Brain microvascular endothelial cell (primary cell): ENCODE measurements at regions not wholly inside any gene's neighbourhood (a gene's known extent, or its start where the extent isn't known, plus 50 kb on each side); places are given as distances from the start of the nearest gene placed in this dataset.

Source experiments
- DNase-seq: peaks from one replicate; pipeline ENCODE4 v3.0.0-alpha.2; 2020
- H3K27ac ChIP-seq: fragments of 250-450 bp; sonication (Bioruptor Pico); 2 replicates; pipeline ENCODE4 v1.5.1; 2020; ENCODE audit warnings: mild to moderate bottlenecking, moderate library complexity
- H3K27me3 ChIP-seq: fragments of 250-450 bp; sonication (Bioruptor Pico); replicated peaks from 2 replicates; pipeline ENCODE4 v1.5.1; 2020; ENCODE audit warnings: mild to moderate bottlenecking
- H3K36me3 ChIP-seq: fragments of 250-450 bp; sonication (Bioruptor Pico); replicated peaks from 2 replicates; pipeline ENCODE4 v1.5.1; 2020; ENCODE audit warnings: mild to moderate bottlenecking
- H3K4me3 ChIP-seq: 2 replicates; pipeline ENCODE4 v1.5.1; 2011; ENCODE audit warnings: low read depth, mild to moderate bottlenecking, control low read depth, low read length, moderate library complexity
- in situ Hi-C: cut with HindIII; loops from 2 replicates; pipeline ENCODE4 v1.10.0; 2017; ENCODE audit warnings: low sequenced_read_pairs, low pct_ligation_motif_present
- TF ChIP-seq, protein P1 (sequence below): IDR thresholded peaks from 2 replicates; pipeline ENCODE4 v1.5.1; 2011; ENCODE audit warnings: low read depth, mild to moderate bottlenecking, moderate library complexity, low read length, control low read depth, inconsistent platforms; ENCODE audit errors: missing control alignments

DNA sequence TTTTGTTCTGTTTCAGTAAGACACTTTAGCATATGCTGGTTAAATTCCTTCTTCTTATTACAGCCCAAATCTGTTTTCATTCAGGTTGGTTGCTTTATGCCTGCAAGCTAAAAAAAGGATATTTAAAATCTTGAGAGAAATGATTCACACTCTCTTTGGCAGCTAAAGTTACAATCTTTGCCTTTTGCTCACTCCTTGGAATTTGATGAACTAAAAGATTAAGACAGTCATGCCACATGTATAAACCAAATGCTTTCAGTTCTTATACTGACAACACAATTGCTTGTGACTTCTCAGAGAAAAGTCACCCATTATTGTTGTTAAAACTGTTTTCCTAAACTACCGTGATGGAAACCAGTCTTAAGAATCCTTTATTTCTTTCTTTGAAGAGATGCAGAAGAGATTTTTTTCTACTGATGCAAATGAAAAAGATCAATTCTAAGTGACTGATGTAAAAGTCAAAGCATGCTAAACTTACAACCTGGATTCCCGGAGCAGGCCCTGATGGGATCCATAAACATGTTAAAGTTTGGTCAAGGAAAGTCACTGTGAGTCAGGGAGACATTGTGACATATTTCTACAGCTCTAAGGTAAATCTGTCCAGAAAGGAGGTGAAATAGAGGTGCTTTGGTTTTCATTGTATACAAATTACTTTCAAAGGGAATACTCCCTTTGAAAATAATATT, 144.2 kb upstream of the CDH10 start:
- H3K27me3 ChIP-seq: no peaks in the 10 kb centered on the region
- in situ Hi-C loops: no loop called here
- no peak overlapping the region for H3K27ac ChIP-seq
- no peak overlapping the region for H3K4me3 ChIP-seq
- DNase-seq: no peak
- H3K36me3 ChIP-seq: no peaks in the 10 kb centered on the region
- TF ChIP-seq, protein P1, sequence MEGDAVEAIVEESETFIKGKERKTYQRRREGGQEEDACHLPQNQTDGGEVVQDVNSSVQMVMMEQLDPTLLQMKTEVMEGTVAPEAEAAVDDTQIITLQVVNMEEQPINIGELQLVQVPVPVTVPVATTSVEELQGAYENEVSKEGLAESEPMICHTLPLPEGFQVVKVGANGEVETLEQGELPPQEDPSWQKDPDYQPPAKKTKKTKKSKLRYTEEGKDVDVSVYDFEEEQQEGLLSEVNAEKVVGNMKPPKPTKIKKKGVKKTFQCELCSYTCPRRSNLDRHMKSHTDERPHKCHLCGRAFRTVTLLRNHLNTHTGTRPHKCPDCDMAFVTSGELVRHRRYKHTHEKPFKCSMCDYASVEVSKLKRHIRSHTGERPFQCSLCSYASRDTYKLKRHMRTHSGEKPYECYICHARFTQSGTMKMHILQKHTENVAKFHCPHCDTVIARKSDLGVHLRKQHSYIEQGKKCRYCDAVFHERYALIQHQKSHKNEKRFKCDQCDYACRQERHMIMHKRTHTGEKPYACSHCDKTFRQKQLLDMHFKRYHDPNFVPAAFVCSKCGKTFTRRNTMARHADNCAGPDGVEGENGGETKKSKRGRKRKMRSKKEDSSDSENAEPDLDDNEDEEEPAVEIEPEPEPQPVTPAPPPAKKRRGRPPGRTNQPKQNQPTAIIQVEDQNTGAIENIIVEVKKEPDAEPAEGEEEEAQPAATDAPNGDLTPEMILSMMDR: no peak

- in situ Hi-C loops: no loop called here
- TF ChIP-seq, protein P1: no peak
- Histone ChIP-seq H3K27me3 (no peaks in the 10 kb centered on the region), H3K4me3 (no peak overlapping the region), H3K27ac (no peak overlapping the region), H3K36me3 (no peaks in the 10 kb centered on the region)
- no peak for DNase-seq
Measured at GRCh38 chr5:24786108-24786507, 141.3 kb upstream of the CDH10 start.

- no peak overlapping the region for H3K4me3 ChIP-seq
- no peak for DNase-seq
- no peak overlapping the region for H3K27ac ChIP-seq
- no peaks in the 10 kb centered on the region for H3K36me3 ChIP-seq
- TF ChIP-seq, protein P1: no peak
- H3K27me3 ChIP-seq: no peaks in the 10 kb centered on the region
- in situ Hi-C loops: no loop called here
Measured at GRCh38 chr5:24783596-24783995, 138.8 kb upstream of the CDH10 start.

DNA sequence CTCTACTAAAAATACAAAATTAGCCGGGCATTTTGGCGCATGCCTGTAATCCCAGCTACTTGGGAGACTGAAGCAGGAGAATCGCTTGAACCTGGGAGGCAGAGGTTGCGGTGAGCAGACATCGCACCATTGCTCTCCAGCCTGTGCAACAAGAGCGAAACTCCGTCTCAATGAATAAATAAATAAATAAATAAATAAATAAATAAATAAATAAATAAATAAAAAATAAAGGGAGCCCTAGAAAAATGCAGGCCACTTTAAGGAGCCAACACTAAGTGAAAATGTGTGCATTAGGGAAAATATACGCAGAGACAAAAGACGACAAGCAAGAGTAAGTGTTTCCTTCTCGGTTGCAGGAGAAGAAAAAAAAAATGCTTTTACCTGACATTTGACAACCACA, 132.6 kb upstream of the CDH10 start:
- TF ChIP-seq, protein P1: no peak
- H3K36me3 ChIP-seq: no peaks in the 10 kb centered on the region
- H3K27me3 ChIP-seq: no peaks in the 10 kb centered on the region
- DNase-seq: no peak
- H3K27ac ChIP-seq: no peak overlapping the region
- no peak overlapping the region for H3K4me3 ChIP-seq
- in situ Hi-C loops: no loop called here

- no peak for DNase-seq
- in situ Hi-C loops: no loop called here
Measured at GRCh38 chr5:24773261-24773660, 128.5 kb upstream of the CDH10 start.

GRCh38 chr5:24767086-24767485, 122.3 kb upstream of the CDH10 start:
- Histone ChIP-seq H3K27me3 (no peaks in the 10 kb centered on the region), H3K36me3 (no peaks in the 10 kb centered on the region), H3K4me3 (no peak overlapping the region), H3K27ac (no peak overlapping the region)
- in situ Hi-C loops: no loop called here
- DNase-seq: no peak
- TF ChIP-seq, protein P1: no peak

More at GRCh38 chr5:24773261-24773660, 128.5 kb upstream of the CDH10 start:
- Histone ChIP-seq H3K27ac (no peak overlapping the region), H3K27me3 (no peaks in the 10 kb centered on the region), H3K36me3 (no peaks in the 10 kb centered on the region), H3K4me3 (no peak overlapping the region)
- TF ChIP-seq, protein P1: no peak
